Dermis blood vessel endothelial cell (primary cell): ENCODE measurements at regions not wholly inside any gene's neighbourhood (a gene's known extent, or its start where the extent isn't known, plus 50 kb on each side); places are given as distances from the start of the nearest gene placed in this dataset.
A peak's percentile ranks its signal among the peaks of the same experiment; 100 is the strongest.
"Not testable (repeated sequence)": the region's sequence is repeated elsewhere in the genome, so short reads cannot be mapped to it uniquely, and the experiment has no call there.

ENCODE experiments used
- DNase-seq: peaks from one replicate; pipeline ENCODE4 v3.0.0; 2010

- DNase-seq: no peak
Observed at GRCh38 chr2:195535911-195536522, 121.0 kb upstream of the SLC39A10 start.

- DNase-seq: no peak
Observed at GRCh38 chr2:195534971-195535370, 122.1 kb upstream of the SLC39A10 start.

- DNase-seq: no peak
Observed at GRCh38 chr2:195533771-195534642, 123.0 kb upstream of the SLC39A10 start.

GRCh38 chr2:195532628-195533271, 124.3 kb upstream of the SLC39A10 start:
- DNase-seq: no peak

- no peak for DNase-seq
Observed at GRCh38 chr2:195532255-195532627, 124.8 kb upstream of the SLC39A10 start.

DNA sequence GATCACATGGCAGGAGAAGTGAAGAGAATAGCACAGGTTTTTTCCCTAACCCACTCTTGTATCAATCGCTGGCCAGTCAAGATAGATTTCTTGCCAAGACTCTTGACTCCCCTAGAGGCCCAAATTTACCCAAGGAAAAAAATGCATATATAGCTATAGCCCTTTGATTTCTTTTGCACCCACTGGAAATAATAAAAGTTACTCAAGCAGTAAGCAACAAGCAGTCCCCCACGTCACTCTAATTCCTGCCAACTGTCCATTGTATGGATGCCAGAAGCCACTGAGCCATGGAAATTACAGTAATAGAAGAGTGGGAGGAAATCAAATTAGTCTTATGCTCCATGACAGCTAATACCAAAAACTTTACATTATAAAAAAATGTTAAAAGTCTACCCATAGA, 125.3 kb upstream of the SLC39A10 start:
- no peak for DNase-seq

- not testable (repeated sequence) for DNase-seq
Observed at GRCh38 chr2:195523242-195523641, 133.8 kb upstream of the SLC39A10 start.

- no peak for DNase-seq
Observed at GRCh38 chr2:195521589-195521988, 135.4 kb upstream of the SLC39A10 start.

GRCh38 chr2:195520671-195521155, 136.3 kb upstream of the SLC39A10 start:
- DNase-seq: no peak

DNA sequence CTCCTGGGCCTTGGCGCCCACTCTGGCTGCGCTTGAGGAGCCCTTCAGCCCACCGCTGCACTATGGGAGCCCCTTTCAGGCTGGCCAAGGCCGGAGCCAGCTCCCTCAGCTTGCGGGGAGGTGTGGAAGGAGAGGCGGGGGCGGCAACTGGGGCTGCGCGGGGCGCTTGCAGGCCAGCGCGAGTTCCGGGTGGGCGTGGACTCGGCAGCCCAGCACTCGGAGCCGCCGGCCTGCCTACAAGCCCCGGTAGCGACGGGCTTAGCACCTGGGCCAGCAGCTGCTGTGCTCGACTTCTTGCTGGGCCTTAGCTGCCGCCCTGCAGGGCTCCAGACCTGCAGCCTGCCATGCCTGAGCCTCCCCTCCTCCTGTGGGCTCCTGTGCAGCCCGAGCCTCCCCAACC, 141.5 kb upstream of the SLC39A10 start:
- no peak for DNase-seq

- no peak for DNase-seq
Observed at GRCh38 chr2:195514365-195514764, 142.7 kb upstream of the SLC39A10 start.

DNA sequence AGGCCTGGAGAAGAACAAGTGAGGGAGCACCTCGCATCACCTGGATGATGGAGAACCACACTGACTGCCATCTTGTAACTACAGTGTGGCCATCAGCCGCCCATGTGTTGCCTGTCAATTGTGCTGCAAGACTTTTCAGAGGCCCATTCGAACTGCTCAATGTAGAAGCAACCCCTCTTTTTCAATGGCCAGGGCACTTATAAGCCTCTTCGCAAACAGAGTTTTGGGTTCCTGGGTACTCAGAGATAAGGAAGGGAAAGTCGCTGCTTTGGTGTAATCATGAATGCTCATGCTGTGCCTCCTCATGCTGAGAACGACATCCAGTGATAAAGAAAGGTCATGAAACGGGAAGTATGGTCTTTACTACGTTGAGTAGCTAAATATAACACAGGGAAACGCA, 143.9 kb upstream of the SLC39A10 start:
- DNase-seq: no peak

GRCh38 chr2:195509551-195509950, 147.5 kb upstream of the SLC39A10 start:
- DNase-seq: no peak

GRCh38 chr2:195508139-195508455, 148.9 kb upstream of the SLC39A10 start:
- DNase-seq: no peak

DNA sequence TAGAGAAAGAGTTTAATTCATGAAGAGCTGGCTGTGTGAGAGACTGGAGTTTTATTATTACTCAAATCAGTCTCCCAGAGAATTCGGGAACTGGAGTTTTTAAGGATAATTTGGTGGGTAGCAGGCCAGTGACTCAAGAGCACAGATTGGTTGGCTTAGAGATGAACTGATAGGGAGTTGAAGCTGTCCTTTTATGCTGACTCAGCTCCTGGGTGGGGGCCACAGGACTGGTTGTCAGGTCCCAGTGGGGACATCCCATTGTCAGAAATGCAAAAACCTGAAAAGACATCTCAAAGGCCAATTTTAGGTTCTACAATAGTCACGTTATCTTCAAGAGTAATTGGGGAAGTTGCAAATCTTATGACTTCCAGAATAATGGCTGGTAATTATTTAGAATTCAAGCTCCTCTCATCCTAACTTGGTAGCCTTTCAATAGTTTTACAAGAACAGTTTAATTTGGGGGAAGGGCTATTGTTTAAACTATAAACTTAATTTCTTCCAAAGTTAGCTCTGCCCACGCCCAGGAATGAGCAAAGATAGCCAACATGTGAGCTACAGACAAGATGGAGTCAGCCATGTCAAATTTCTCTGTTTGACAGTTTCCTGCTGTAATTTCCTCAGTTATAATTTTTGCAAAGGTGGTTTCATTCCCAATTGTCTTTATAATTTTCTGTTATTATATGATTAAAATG, 149.4 kb upstream of the SLC39A10 start:
- no peak for DNase-seq

DNA sequence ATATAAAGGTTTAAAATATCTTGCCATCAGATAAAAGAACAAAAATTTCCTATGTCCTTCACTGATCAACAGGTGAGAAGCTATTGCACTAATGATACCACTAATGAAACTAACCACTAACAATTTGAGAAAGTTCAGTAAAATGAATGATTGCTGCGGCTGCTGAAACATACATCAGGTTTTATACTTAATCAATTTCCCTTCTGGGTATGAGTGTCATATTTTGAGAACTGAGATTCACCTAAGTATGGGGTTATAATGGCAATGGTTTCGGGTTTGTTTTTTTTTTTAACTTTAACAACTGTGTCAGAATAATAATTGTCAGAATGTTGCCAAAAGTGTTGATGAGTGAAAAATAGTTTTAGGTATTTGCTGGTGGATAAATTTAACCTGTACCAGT, 151.3 kb upstream of the SLC39A10 start:
- no peak for DNase-seq

DNA sequence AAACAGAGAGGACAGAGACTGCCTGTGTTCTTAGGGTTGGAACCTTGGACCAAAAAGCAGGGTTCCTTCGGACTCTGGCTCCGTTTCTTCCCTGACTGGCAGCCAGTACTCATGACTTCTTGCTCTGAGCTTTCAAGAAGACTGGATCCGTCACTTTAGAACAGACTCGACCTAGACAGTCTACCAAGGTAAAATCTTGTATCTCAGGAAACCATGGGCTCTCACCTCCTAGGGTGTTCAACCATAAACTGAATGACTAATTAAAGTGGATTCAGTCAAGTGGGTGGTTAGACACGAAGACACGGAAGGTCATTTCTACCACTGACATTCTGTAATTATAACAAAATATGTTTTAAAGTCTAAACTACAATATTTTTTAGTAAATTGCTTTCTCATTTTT, 153.8 kb upstream of the SLC39A10 start:
- no peak for DNase-seq

GRCh38 chr2:195501746-195502145, 155.3 kb upstream of the SLC39A10 start:
- no peak for DNase-seq

DNA sequence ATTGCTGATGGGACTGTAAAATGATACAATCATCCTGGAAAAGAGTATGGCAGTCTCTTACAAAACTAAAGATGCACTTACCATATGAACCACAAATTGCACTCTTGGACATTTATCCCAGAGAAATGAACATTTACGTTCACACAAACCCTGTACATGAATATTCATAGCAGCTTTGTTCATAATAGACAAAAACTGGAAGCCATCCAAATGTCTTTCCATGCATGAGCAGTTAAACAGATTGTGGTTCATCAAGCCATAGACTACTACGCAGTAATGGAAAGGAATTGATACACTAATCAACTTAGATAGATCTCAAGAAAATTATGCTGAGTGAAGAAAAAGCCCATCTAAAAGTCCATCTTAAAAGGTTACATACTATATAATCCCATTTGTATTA, 156.1 kb upstream of the SLC39A10 start:
- no peak for DNase-seq

- no peak for DNase-seq
Observed at GRCh38 chr2:195498839-195499490, 158.1 kb upstream of the SLC39A10 start.

DNA sequence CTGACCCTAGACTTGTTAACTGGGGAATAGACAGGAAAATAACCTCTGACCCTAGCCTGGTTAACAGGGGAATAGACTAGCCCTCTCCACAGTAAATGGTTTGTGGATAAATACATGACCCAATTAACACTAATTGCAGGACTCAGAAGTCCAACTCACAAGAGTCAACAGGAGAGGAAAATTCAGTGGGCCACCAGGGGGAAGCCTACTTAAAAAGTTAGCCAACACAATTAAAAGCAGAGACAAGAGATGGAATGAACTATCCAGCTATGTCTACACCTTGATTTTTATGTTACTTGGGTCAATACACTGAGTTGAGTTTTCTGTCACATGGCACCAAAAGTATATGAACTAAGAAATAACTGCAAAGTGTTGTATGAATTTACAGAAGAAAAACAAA, 158.8 kb upstream of the SLC39A10 start:
- DNase-seq: peak; percentile 6

- DNase-seq: no peak
Observed at GRCh38 chr2:195496991-195497390, 160.0 kb upstream of the SLC39A10 start.

DNA sequence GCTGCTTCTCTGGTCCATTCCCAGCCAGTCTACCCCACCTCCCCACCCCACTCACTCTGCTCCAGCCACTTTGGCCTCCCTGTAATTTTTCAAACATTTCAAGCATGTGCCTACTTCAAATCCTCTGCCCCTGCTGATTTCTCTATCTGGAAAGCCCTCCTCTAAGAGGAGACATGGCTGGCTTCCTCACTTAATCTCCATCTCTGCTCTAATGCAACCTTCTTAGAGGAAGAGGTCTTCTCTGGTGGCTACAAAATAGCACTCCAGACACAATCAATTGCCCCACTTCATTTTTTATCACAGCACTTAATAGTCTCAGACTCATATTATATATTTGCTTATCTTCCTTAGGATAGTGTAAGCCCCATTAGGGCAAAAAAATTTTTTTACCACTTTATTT, 161.1 kb upstream of the SLC39A10 start:
- no peak for DNase-seq
